Stomach (tissue), 8 donors: ENCODE measurements at regions not wholly inside any gene's neighbourhood (a gene's known extent, or its start where the extent isn't known, plus 50 kb on each side); places are given as distances from the start of the nearest gene placed in this dataset.

ENCODE experiments used
- DNase-seq, 2 donors: peaks; one replicate each; pipeline versions ENCODE4 v3.0.0 to v3.0.0-alpha.2; 2013 to 2019
- H3K27ac ChIP-seq, 5 donors: fragments of 200-600 bp in 4 of 5; sonication (generic) in 4 of 5; one replicate each; pipeline ENCODE4 v1.5.1; 2013 to 2019; ENCODE audit warnings: mild to moderate bottlenecking in 1 of 5, moderate library complexity in 1 of 5
- H3K27me3 ChIP-seq, 3 donors: fragments of 200-600 bp; sonication (generic); one replicate each; pipeline ENCODE4 v1.5.1; 2017 to 2019; ENCODE audit warnings: mixed run types in 1 of 3
- H3K36me3 ChIP-seq, 4 donors: fragments of 200-600 bp; sonication (generic); 1 replicate in 3 of 4; 2 replicates in 1 of 4; pipeline ENCODE4 v1.5.1; 2016 to 2019
- H3K4me1 ChIP-seq, 4 donors: fragments of 200-600 bp; sonication (generic); one replicate each; pipeline ENCODE4 v1.5.1; 2016 to 2019
- H3K4me3 ChIP-seq, 4 donors: fragments of 200-600 bp; sonication (generic) in 3 of 4; one replicate each; pipeline ENCODE4 v1.5.1; 2016 to 2019; ENCODE audit warnings: mild to moderate bottlenecking in 1 of 4
- H3K9me3 ChIP-seq, 4 donors: fragments of 200-600 bp; sonication (generic); one replicate each; pipeline ENCODE4 v1.5.1; 2016 to 2019
- EP300 ChIP-seq: sonication (generic); formaldehyde crosslinking; IDR thresholded peaks from one replicate; pipeline ENCODE4 v1.6.1; 2017; ENCODE audit warnings: antibody characterized with exemption
- POLR2A ChIP-seq, 4 donors: fragments of 450-650 bp; IDR thresholded peaks; one replicate each; pipeline ENCODE4 v1.6.1; 2016; ENCODE audit warnings: antibody characterized with exemption in 4 of 4, control low read depth in 2 of 4, mild to moderate bottlenecking in 1 of 4, moderate library complexity in 1 of 4
- POLR2AphosphoS5 ChIP-seq, 3 donors: sonication (generic); formaldehyde crosslinking; IDR thresholded peaks; one replicate each; pipeline ENCODE4 v1.6.1; 2016; ENCODE audit warnings: antibody characterized with exemption in 3 of 3
- WGBS, 5 donors: extraction: QIAGEN DNeasy Blood & Tissue Kit in 3 of 5; methylation state at CpG; one replicate each; pipeline versions ENCODE4 v1.1.5 to v1.1.7; 2013 to 2018; 5-methylcytosine and 5-hydroxymethylcytosine counted together
- intact Hi-C: fragments of 100-400 bp; cut with DNase I; formaldehyde crosslinking; loops from one replicate; pipeline ENCODE4 v1.15.1; 2023; ENCODE audit warnings: low total_unique reads
- TF ChIP-seq, protein P1 (sequence below), 7 experiments: fragments of 450-650 bp in 4 of 7; fragments of 200-600 bp in 3 of 7; sonication (generic) in 3 of 7; IDR thresholded peaks; one replicate each; pipeline ENCODE4 v1.5.1; 2016 to 2019; ENCODE audit warnings: antibody characterized with exemption in 7 of 7, control low read depth in 2 of 7, mild to moderate bottlenecking in 1 of 7
- donor health status: healthy with polysubstance abuse.
- donor health status: Bipolar disorder and iron deficiency.
- donor health status: healthy.

DNA sequence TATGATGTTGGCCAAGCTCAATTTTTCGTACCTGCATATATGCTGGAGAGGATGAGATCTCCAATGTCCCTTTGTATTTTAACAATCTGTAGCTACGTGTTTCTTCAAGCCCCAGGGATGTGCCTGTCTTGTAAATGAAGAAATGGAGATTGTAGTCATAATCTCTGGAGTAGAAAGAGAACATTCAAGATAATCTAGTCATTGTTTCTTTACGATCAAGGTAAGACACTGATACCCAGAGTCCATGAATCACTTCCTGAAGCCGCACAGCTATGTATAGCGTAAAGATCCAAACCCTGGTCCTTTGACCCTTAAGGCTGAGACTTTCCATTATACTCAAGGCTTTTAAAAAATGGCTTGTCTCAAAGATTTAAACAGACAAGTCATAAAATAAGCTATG, 205.5 kb downstream of the HS3ST3B1 start:
- H3K9me3 ChIP-seq, result peaks cover 0 to 3% (median 0%) of the 10 kb centered on the region in 4 donors
- no peak for DNase-seq
- no peaks in the 10 kb centered on the region for H3K4me1 ChIP-seq
- H3K27me3 ChIP-seq, result no peaks in the 10 kb centered on the region
- intact Hi-C loops, result no loop called here
- WGBS, 5 donors, result 79 to 87% (median 85%) methylated on average over 5 of the region's 5 CpGs
- H3K36me3 ChIP-seq, result no peaks in the 10 kb centered on the region
- no peak overlapping the region for H3K4me3 ChIP-seq
- no peak overlapping the region for H3K27ac ChIP-seq
- no peak for TF ChIP-seq POLR2AphosphoS5 (IDR thresholded peaks at IDR 0.05)
- TF ChIP-seq, protein P1, sequence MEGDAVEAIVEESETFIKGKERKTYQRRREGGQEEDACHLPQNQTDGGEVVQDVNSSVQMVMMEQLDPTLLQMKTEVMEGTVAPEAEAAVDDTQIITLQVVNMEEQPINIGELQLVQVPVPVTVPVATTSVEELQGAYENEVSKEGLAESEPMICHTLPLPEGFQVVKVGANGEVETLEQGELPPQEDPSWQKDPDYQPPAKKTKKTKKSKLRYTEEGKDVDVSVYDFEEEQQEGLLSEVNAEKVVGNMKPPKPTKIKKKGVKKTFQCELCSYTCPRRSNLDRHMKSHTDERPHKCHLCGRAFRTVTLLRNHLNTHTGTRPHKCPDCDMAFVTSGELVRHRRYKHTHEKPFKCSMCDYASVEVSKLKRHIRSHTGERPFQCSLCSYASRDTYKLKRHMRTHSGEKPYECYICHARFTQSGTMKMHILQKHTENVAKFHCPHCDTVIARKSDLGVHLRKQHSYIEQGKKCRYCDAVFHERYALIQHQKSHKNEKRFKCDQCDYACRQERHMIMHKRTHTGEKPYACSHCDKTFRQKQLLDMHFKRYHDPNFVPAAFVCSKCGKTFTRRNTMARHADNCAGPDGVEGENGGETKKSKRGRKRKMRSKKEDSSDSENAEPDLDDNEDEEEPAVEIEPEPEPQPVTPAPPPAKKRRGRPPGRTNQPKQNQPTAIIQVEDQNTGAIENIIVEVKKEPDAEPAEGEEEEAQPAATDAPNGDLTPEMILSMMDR (IDR thresholded peaks at IDR 0.05), result no peak
- no peak for TF ChIP-seq POLR2A (IDR thresholded peaks at IDR 0.05)
- no peak for TF ChIP-seq EP300

DNA sequence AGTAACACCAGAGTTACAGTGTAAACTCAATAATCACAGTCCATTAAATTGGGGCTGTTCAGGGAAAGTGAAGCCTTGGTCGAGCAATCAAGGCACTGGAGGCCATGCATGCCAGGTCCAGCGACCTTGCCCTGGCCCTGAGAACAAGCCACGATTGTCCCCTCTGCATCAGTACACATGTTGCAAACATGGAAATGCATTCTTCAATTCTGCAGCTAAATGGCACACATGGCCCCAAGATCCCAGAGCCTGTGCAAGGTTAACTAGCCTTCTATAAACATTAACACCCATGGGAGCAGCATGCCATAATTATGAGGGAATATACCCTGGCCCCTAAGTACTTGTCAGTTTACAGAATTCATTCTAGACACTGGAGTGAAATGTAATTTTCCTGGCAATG, 204.7 kb downstream of the HS3ST3B1 start:
- intact Hi-C loops, result no loop called here
- no peak overlapping the region for H3K4me3 ChIP-seq
- peaks cover 0 to 3% (median 0%) of the 10 kb centered on the region in 4 donors for H3K9me3 ChIP-seq
- DNase-seq, result peak in 1 of 2 donors; percentile 10
- H3K27me3 ChIP-seq, result no peaks in the 10 kb centered on the region
- 26 to 62% (median 40%) methylated on average over 3 of the region's 3 CpGs for WGBS, 5 donors
- no peak for TF ChIP-seq POLR2AphosphoS5 (IDR thresholded peaks at IDR 0.05)
- TF ChIP-seq EP300, result no peak
- TF ChIP-seq, protein P1 (IDR thresholded peaks at IDR 0.05), result no peak
- TF ChIP-seq POLR2A (IDR thresholded peaks at IDR 0.05), result no peak
- H3K4me1 ChIP-seq, result no peaks in the 10 kb centered on the region
- no peaks in the 10 kb centered on the region for H3K36me3 ChIP-seq
- no peak overlapping the region for H3K27ac ChIP-seq

DNA sequence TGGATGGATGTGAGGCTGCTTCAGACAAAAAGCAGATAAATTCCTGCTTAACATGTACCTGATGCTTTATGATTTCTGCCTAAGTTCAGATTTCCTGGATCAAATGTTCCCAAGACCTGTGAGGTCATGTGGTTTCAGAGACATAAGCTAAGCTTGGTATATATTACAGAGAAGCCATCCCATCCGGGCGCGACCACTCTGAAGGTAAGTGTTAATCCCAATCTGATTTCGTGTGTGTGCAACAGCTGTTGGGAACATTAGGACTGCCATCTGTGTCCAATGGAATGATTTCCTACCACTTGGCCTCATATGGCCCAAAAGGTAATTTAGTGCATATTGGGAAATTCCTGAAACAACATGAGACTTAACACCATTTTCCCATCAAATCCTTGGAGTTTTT, 199.1 kb downstream of the HS3ST3B1 start:
- TF ChIP-seq EP300 (no peak), POLR2A (IDR thresholded peaks at IDR 0.05) (no peak), POLR2AphosphoS5 (IDR thresholded peaks at IDR 0.05) (no peak)
- TF ChIP-seq, protein P1 (IDR thresholded peaks at IDR 0.05), result no peak
- intact Hi-C loops, result no loop called here

DNA sequence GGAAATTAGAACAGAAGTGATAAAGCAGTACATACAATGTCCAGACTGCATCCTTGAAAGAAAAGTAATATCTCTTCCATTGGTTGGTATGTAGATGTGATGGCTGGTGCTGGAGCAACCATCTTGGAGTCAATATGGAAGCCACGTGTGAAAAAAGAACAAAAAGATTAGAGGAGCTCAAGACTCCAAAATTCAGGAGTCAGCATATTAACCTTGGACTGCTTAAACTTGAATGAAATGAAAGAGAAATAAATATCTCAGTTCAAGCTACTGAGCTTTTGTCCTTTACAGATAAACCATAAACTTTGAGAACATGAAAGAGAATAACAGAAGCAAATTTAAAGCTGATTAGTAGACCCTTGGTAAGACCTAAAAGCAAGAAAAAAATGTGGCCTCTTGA, 197.9 kb downstream of the HS3ST3B1 start:
- Histone ChIP-seq H3K36me3 (no peaks in the 10 kb centered on the region), H3K4me1 (no peaks in the 10 kb centered on the region), H3K4me3 (no peak overlapping the region), H3K27me3 (no peaks in the 10 kb centered on the region), H3K27ac (no peak overlapping the region), H3K9me3 (peaks cover 0 to 8% (median 0%) of the 10 kb centered on the region in 4 donors)
- 78 to 95% (median 91%) methylated on average over 1 of the region's 1 CpG for WGBS, 5 donors
- no peak for DNase-seq
- TF ChIP-seq EP300 (no peak), POLR2A (IDR thresholded peaks at IDR 0.05) (no peak), POLR2AphosphoS5 (IDR thresholded peaks at IDR 0.05) (no peak)
- TF ChIP-seq, protein P1 (IDR thresholded peaks at IDR 0.05), result no peak
- intact Hi-C loops, result no loop called here

More for the DNA sequence above, 199.1 kb downstream of the HS3ST3B1 start:
- 66 to 93% (median 75%) methylated on average over 4 of the region's 4 CpGs for WGBS, 5 donors
- Histone ChIP-seq H3K27ac (no peak overlapping the region), H3K36me3 (no peaks in the 10 kb centered on the region), H3K9me3 (peaks cover 0 to 2% (median 0%) of the 10 kb centered on the region in 4 donors), H3K4me3 (no peak overlapping the region), H3K27me3 (no peaks in the 10 kb centered on the region), H3K4me1 (no peaks in the 10 kb centered on the region)
- no peak for DNase-seq
